HepG2 (cell line): ENCODE measurements at regions not wholly inside any gene's neighbourhood (a gene's known extent, or its start where the extent isn't known, plus 50 kb on each side); places are given as distances from the start of the nearest gene placed in this dataset.
"Not testable (repeated sequence)": the region's sequence is repeated elsewhere in the genome, so short reads cannot be mapped to it uniquely, and the experiment has no call there.

Experiments
- ATAC-seq: fragments of 200-7000 bp; cut with Tn5 transposase; 3 replicates; pipeline ENCODE4 v1.9.1; 2020; ENCODE audit warnings: mild to moderate bottlenecking, moderate library complexity
- BruUV-seq: library from RNA; stranded (reverse); fragments of 400-500 nt; replicated peaks from 2 replicates; lab custom pipeline; 2021; lab: Mats Ljungman, UMichigan
- CTCF ChIA-PET: fragments of 300-600 bp; formaldehyde crosslinking; extraction: SDS; loops from one replicate; lab custom pipeline; 2021; ENCODE audit warnings: low total read pairs, inconsistent platforms, low intra/inter-chr PET ratio; lab: Yijun Ruan, JAX
- POLR2A ChIA-PET: fragments of 350-600 bp; sonication (Branson Sonifier 250); formaldehyde crosslinking; loops from one replicate; lab custom pipeline; 2020; ENCODE audit warnings: antibody characterized with exemption, inconsistent platforms; lab: Yijun Ruan, JAX
- DNase-seq: peaks from one replicate; pipeline ENCODE4 v3.0.0-alpha.2; 2015; ENCODE audit warnings: low spot score
- FAIRE-seq: peaks from 3 replicates; lab custom pipeline; 2011; peaks lifted over from hg19 to GRCh38; lab: Jason Lieb, UNC
- H2AFZ ChIP-seq: one replicate; pipeline ENCODE4 v1.6.1; 2011; ENCODE audit warnings: low read length, inconsistent platforms
- H3K27ac ChIP-seq: fragments of 300-600 bp; 3 replicates; pipeline ENCODE4 v1.8.0; 2011; ENCODE audit warnings: mixed run types, mild to moderate bottlenecking, mixed read lengths, low read length, inconsistent platforms; ENCODE audit not compliant: insufficient read depth; ENCODE audit errors: extremely low read length
- H3K27me3 ChIP-seq, 2 experiments: fragments of 200-600 bp in 1 of 2; 2 replicates in 1 of 2; 3 replicates in 1 of 2; pipeline versions ENCODE4 v1.6.0 to v1.8.0; 2011; ENCODE audit warnings: low read length in 2 of 2, mild to moderate bottlenecking in 2 of 2, moderate library complexity in 2 of 2, inconsistent platforms in 1 of 2; ENCODE audit not compliant: insufficient read depth in 2 of 2, control insufficient read depth in 1 of 2
- H3K36me3 ChIP-seq, 2 experiments: fragments of 200-600 bp in 1 of 2; replicated peaks in 1 of 2; 2 replicates in 1 of 2; 3 replicates in 1 of 2; pipeline versions ENCODE4 v1.5.1 to v1.8.0; 2011; ENCODE audit warnings: low read length in 2 of 2, inconsistent platforms in 1 of 2; ENCODE audit not compliant: insufficient read depth in 2 of 2, control insufficient read depth in 1 of 2
- H3K4me1 ChIP-seq: 2 replicates; pipeline ENCODE4 v1.5.1; 2012; ENCODE audit warnings: low read length, inconsistent platforms; ENCODE audit not compliant: insufficient read depth
- H3K4me2 ChIP-seq: 2 replicates; pipeline ENCODE4 v1.6.0; 2011; ENCODE audit warnings: low read depth, low read length, inconsistent platforms
- H3K4me3 ChIP-seq, 3 experiments: fragments of 200-600 bp in 1 of 3; sonication (generic), shearing (Covaris generic) in 1 of 3; replicated peaks in 1 of 3; 2 replicates each; pipeline ENCODE4 v1.5.1; 2011 to 2016; ENCODE audit warnings: low read length in 3 of 3, inconsistent platforms in 2 of 3, low read depth in 2 of 3, mild to moderate bottlenecking in 2 of 3, control low read depth in 1 of 3, mixed read lengths in 1 of 3; ENCODE audit not compliant: insufficient read depth in 1 of 3
- H3K79me2 ChIP-seq: one replicate; pipeline ENCODE4 v1.6.1; 2011; ENCODE audit warnings: low read length, inconsistent platforms; ENCODE audit not compliant: insufficient read depth
- H3K9ac ChIP-seq: 2 replicates; pipeline ENCODE4 v1.6.0; 2011; ENCODE audit warnings: mild to moderate bottlenecking, low read depth, low read length, inconsistent platforms; ENCODE audit not compliant: insufficient read depth
- H3K9me3 ChIP-seq: 2 replicates; pipeline ENCODE4 v1.5.1; 2012; ENCODE audit warnings: mild to moderate bottlenecking, low read length
- H4K20me1 ChIP-seq: 2 replicates; pipeline ENCODE4 v1.6.0; 2011; ENCODE audit warnings: inconsistent platforms, mild to moderate bottlenecking, low read length, moderate library complexity; ENCODE audit not compliant: insufficient read depth
- CREM ChIP-seq, 2 experiments: sonication (generic) in 1 of 2; formaldehyde crosslinking in 1 of 2; IDR thresholded peaks; 2 replicates each; pipeline versions ENCODE4 v1.4.0 to v1.6.1; 2016 to 2020; ENCODE audit warnings: antibody characterized with exemption in 1 of 2, mild to moderate bottlenecking in 1 of 2, missing genetic modification reagents in 1 of 2
- FOXJ3 ChIP-seq: sonication (generic); formaldehyde crosslinking; IDR thresholded peaks from 2 replicates; pipeline ENCODE4 v1.4.0; 2020; ENCODE audit warnings: missing genetic modification reagents, mild to moderate bottlenecking, borderline replicate concordance
- GATAD2A ChIP-seq: IDR thresholded peaks from 2 replicates; pipeline ENCODE4 v1.6.1; 2016
- KAT8 ChIP-seq: IDR thresholded peaks from 2 replicates; pipeline ENCODE4 v1.6.1; 2016; ENCODE audit warnings: missing genetic modification reagents, missing compliant biosample characterization
- NR2F6 ChIP-seq, 2 experiments: IDR thresholded peaks; 2 replicates each; pipeline ENCODE4 v1.6.1; 2016; ENCODE audit warnings: antibody characterized with exemption in 1 of 2, mild to moderate bottlenecking in 1 of 2
- RXRB ChIP-seq: IDR thresholded peaks from 2 replicates; pipeline ENCODE4 v1.6.1; 2016; ENCODE audit warnings: borderline replicate concordance, missing genetic modification reagents, missing compliant biosample characterization
- ZBTB20 ChIP-seq: sonication (generic); formaldehyde crosslinking; IDR thresholded peaks from 2 replicates; pipeline ENCODE4 v1.8.1; 2023; ENCODE audit warnings: missing genetic modification reagents, low read depth, mild to moderate bottlenecking, borderline replicate concordance
- WGBS: methylation state at CpG from one replicate; pipeline ENCODE4 v1.1.6; 2017; ENCODE audit warnings: low lambda C conversion rate; 5-methylcytosine and 5-hydroxymethylcytosine counted together
- in situ Hi-C: cut with HindIII; loops from 2 replicates; pipeline ENCODE4 v1.10.0; 2017; ENCODE audit warnings: low pct_unique_long_range_greater_than_20kb; ENCODE audit not compliant: extremely low pct_ligation_motif_present
- intact Hi-C: fragments of 100-400 bp; cut with micrococcal nuclease; formaldehyde crosslinking; loops from one replicate; pipeline ENCODE4 v1.10.0; 2022; ENCODE audit not compliant: unreplicated experiment

DNA sequence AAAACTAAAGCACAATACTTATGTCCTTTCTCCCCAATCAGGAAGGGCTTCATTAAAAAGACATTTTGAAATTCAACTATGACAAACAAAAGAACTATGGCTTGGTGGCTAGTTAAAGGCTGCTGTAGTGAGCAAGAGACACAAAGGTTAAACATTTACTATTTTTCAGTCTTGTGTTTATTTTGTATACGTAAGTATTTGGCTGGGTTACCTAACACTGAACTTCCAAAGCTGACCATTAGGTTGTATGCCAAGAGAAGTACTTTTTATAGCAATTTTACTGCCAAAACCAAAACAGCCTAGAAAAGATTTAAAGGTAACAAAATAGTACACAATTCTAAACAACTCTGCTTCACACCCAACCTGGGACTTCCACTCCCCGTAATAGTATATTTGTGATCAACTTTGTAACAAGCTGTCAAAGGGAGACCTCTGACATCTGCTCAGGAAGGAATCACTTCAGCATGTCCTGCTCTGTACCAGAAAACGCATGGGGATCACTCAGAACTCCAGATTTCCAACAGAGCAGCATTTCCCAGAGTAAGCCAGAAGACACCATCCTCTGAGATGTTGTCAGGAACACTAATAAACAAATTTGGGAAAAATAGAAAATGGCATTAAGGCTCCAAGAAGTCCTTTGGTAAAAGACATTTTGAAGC, 69.0 kb upstream of the ZSCAN2 start (continued):
- TF ChIP-seq NR2F6 (IDR thresholded peaks at IDR 0.05) (0 out of 2 replicates have a peak, but pooled peaks have one; percentile 27), GATAD2A (CRISPR knock-in tag) (peak; percentile 62), CREM (IDR thresholded peaks at IDR 0.05) (peak; percentile 50), KAT8 (CRISPR knock-in tag) (peak; percentile 34; the same call in 1 of the 2 replicates), ZBTB20 (CRISPR knock-in tag) (peak; percentile 63; the same call in 1 of the 2 replicates), FOXJ3 (CRISPR knock-in tag) (0 out of 2 replicates have a peak, but pooled peaks have one; percentile 21), RXRB (CRISPR knock-in tag) (peak; percentile 38; the same call in 1 of the 2 replicates)
- TF ChIP-seq NR2F6, CREM (CRISPR knock-in tag; IDR thresholded peaks at IDR 0.05): not testable (repeated sequence)
- TF ChIP-seq, all 625 proteins: peak for 31; not testable (repeated sequence) for 594

DNA sequence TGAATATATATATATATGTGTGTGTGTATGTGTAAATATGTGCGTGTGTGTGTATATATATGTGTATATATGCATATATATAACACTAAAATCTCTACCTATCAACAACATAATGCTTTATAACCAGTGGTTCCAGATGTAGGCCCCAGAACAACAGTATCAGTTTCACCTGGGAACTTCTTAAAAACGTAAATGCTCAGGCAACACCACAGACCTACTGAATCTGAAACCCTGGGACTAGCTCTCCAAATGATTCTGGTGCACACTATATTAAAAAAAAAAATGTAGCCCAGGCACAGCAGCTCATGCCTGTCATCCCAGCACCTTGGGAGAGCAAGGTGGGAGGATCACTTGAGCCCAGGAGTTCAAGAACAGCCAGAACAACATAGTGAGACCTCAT, 67.1 kb upstream of the ZSCAN2 start:
- in situ Hi-C loops, H3K9ac ChIP-seq, H4K20me1 ChIP-seq, H3K4me2 ChIP-seq, intact Hi-C loops, ATAC-seq, H3K27ac ChIP-seq, H3K9me3 ChIP-seq, H3K79me2 ChIP-seq, H3K36me3 ChIP-seq, DNase-seq, POLR2A ChIA-PET, H2AFZ ChIP-seq, H3K4me3 ChIP-seq, BruUV-seq, CTCF ChIA-PET, FAIRE-seq, H3K27me3 ChIP-seq: not testable (repeated sequence)
- peaks cover 26% of the 10 kb centered on the region for H3K4me1 ChIP-seq
- WGBS: 98% methylated on average over 2 of the region's 2 CpGs

DNA sequence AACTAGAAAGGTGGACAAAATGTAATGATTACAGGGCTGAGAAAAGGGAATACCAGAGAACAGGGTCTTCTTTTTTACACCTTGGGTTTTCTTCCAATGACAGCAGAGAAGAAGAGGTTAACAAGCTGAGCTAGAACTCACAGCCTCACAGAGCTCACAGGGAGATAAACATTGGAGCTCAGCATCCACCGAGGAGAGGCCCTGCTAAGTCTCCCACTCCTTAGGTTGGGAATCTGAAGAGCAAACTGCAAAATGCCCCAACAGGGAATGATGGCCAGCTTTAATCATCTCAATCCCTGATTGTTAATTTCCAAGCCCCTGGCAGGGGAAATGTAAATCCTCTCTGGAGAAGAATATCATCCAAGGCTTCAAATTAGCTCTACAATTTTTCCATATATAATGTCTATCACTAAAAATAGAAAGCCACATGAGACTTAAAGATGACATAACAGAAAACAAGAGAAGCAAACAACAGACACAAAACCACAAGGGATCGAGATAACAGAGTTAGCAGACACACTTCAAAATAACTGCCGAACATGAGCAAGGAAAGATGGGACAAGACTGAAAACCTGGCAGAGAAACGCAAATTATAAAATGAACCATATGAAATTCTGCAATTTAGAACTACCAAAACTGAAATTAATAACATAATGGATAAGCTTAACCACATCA, 66.1 kb upstream of the ZSCAN2 start:
- POLR2A ChIA-PET, BruUV-seq, ATAC-seq, in situ Hi-C loops, H3K36me3 ChIP-seq, H3K9me3 ChIP-seq, CTCF ChIA-PET, H3K79me2 ChIP-seq, H3K27ac ChIP-seq, H2AFZ ChIP-seq, H3K4me3 ChIP-seq, H4K20me1 ChIP-seq, DNase-seq, H3K9ac ChIP-seq, FAIRE-seq, intact Hi-C loops, H3K4me2 ChIP-seq, H3K27me3 ChIP-seq: not testable (repeated sequence)
- 95% methylated on average over 3 of the region's 4 CpGs for WGBS
- H3K4me1 ChIP-seq: peaks cover 26% of the 10 kb centered on the region

DNA sequence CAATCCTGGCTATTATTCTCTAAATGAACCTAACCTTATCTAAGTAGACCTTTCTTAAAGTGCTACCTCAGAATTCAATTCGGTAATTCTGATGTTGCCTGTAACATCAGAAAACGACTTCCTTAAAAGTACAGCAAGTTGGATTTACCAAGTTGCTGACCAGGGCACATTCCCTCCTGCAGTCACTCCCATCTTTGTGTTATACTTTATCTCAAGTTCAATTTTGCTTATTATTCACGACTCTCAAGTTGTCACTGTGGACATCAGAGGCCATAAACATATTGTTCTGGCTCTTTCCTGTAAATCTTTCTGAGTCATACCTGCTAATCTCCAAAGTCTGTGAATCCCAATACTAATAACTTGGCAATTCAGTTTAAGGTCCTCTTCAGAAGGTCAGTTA, 64.6 kb upstream of the ZSCAN2 start:
- H3K4me2 ChIP-seq, H3K9me3 ChIP-seq, H2AFZ ChIP-seq, H3K79me2 ChIP-seq, H4K20me1 ChIP-seq, CTCF ChIA-PET, intact Hi-C loops, POLR2A ChIA-PET, H3K9ac ChIP-seq, BruUV-seq, H3K27me3 ChIP-seq, H3K27ac ChIP-seq, FAIRE-seq, ATAC-seq, H3K4me3 ChIP-seq, DNase-seq, H3K36me3 ChIP-seq, in situ Hi-C loops: not testable (repeated sequence)
- peaks cover 14% of the 10 kb centered on the region for H3K4me1 ChIP-seq
- 68% methylated on average over 3 of the region's 3 CpGs for WGBS
